Tongue (tissue), 1 donor: ENCODE measurements at regions not wholly inside any gene's neighbourhood (a gene's known extent, or its start where the extent isn't known, plus 50 kb on each side); places are given as distances from the start of the nearest gene placed in this dataset.
"Not testable (repeated sequence)": the region's sequence is repeated elsewhere in the genome, so short reads cannot be mapped to it uniquely, and the experiment has no call there.

Experiments used
- DNase-seq: peaks from one replicate; pipeline ENCODE4 v3.0.0-alpha.2; 2015

- DNase-seq = no peak
These were observed 446.2 kb downstream of the PLK2 start for GRCh38 chr5:58013542-58014258.

DNA sequence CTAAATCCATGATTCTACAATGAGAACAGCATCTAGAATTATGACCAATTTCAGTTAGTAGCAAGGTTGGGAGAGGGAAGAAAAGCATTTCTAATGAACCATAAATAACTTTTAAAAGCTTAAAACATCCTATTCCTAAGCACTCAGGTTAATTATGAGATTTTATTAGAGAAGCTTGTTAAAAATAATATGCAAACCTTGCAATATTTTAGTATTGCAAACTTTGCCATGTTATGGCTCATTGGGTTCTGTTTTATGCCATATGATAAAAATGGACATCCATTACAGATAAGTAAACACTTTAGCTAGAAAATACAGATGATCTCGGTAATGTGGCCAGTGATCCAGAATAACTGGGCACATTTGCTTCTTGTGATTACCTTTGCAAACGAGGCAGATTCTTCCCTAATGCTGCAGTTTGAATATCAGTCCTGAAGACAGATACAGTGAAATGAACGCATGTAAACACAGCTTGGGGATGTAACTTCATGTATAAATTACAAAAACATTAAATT, 447.0 kb downstream of the PLK2 start:
- no peak for DNase-seq

DNA sequence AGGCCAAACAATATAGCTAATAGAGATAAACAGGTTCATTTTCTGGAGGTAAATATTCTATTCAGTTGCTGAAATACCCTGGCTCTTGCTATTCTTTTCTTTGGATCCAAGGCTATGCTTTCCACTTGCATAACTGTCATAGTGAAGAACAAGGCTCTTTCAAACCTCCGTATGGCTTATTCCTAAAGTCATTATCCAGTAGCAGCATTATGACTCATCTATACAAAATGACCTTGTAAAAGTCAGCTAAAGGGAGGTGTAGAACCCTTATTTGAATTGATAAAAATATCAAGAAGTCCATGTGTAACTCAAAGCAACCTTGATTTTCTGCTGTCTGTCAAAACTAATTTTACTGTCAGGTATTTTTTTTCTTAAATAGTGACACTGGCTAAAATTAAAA, 447.8 kb downstream of the PLK2 start:
- DNase-seq = no peak

- no peak for DNase-seq
These were observed 448.6 kb downstream of the PLK2 start for GRCh38 chr5:58011301-58011700.

- no peak for DNase-seq
These were observed 450.1 kb downstream of the PLK2 start for GRCh38 chr5:58009754-58010153.

GRCh38 chr5:58002323-58002722, 457.6 kb downstream of the PLK2 start:
- no peak for DNase-seq

- DNase-seq = no peak
These were observed 466.0 kb downstream of the PLK2 start for GRCh38 chr5:57993866-57994265.

DNA sequence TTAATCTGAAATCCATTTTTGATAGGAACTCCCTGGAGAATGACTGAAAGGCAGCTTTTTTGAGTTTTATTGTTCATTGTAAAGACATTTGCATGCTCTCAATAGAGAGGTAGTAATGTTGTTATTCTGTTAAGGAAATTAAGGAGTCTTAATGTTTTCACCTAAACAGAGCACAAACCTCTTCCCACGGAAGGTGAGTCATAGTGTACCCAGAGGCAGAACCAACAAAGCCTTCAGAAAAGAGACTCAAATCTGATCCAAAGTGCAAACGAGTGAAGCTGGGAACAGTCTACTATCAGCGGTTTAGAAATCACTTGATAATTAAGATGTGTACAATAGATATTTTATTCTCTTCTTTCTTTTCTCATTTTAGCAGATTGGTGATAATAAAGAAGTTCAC, 470.5 kb downstream of the PLK2 start:
- DNase-seq = no peak

GRCh38 chr5:57988813-57989212, 471.1 kb downstream of the PLK2 start:
- DNase-seq = no peak

GRCh38 chr5:57987552-57987951, 472.3 kb downstream of the PLK2 start:
- DNase-seq = no peak

DNA sequence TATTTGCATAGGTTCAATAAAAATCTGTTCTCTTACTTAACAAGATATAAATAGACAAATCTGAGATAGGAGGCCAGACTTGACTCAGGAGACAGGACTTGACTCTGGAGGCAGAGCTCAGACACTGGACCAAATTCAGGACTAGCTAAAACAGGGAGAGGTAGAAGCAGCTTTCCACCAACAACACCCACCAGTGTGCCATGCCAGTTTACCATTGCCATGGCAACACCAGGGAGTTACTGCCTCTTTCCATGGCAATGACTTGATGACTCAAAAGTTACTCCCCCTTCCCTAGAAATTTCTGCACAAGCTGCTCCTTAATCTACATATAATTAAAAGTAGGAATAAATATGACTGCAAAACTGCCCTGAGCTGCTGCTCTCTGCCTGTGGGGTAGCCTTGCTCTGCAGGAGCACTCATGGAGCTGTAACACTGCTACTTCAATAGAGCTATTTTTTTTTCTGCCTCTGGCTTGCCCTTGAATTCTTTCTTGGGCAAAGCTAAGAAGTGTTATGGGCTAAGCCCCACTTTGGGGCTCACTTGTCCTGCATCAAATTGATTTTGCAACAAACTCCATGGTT, 473.0 kb downstream of the PLK2 start:
- peak; percentile 13 for DNase-seq

DNA sequence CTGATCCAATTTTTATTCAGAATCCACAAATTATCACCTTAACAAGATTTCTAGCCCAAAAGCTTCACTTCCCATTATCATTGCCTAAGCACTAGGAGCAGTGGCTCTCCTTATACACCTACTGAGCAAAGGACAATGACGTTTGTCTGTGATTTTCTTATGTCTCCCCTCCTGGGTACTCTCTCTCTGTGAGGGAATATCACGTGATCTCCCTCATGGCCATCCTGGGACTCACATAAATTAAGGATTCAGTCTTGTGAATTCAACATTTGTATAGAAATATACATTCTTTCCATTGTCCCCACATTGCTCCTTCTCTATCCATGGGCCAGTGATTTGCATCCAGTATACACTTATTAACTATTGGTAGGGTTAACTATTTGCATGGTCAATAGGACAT, 476.5 kb downstream of the PLK2 start:
- DNase-seq = no peak

DNA sequence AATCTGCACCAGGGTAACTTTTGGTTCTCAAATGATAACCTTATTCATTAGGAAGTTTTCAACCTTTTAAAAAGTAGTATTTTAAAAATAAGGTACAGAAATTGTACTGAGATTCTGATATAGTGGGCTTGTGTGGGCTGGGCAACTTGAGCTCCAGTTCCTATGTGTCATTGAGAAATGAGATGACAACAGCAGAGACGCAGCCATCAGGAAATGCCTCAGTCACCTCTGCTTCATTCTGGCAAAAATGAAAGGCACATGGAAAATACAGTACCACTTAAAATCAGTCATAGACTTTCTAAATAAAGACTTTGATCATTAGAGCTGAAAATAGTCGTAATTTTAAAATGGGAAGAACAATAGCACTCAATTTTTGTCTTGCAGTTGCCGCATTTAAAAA, 480.2 kb downstream of the PLK2 start:
- DNase-seq = no peak

- no peak for DNase-seq
These were observed 483.4 kb downstream of the PLK2 start for GRCh38 chr5:57976506-57976905.

GRCh38 chr5:57972099-57972498, 487.8 kb downstream of the PLK2 start:
- DNase-seq = not testable (repeated sequence)

DNA sequence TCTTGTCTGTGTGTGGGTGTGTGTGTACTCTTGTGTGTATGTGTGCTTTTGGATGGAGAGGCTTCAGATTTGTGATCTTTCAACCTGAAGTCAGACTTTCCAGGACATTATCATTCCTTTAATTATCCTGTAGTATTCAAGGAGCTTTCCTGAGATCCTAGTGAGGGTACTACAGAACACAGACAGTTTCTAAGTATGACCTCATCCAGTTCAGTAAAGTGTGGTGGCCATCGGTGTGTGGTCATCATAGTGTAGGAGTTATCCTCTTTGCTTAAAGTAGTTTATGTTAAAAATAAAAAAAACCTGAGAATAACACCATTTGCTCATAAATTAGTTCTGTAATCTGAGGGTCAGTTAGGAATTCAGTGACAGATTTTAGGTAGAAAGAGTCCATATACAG, 478.0 kb upstream of the ACTBL2 start:
- DNase-seq = no peak

DNA sequence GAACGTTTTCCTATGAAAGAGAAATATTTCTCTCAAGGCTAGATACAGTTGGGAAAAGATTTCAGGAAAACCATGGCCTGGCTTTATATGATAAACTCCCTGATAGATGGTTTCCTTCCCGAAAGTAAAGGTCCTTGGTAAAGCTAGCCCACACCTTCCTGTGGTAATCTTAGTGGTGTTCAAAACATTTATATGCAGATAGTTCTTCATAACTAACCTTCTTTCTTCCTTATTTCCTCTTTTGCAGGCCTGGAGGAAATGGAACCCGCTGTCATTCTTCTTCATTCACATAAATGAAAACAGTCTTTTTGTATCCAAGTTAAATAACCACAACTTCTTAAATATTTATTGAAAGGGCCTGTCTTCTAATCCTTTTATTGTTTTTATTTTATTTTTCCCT, 474.0 kb upstream of the ACTBL2 start:
- no peak for DNase-seq

DNA sequence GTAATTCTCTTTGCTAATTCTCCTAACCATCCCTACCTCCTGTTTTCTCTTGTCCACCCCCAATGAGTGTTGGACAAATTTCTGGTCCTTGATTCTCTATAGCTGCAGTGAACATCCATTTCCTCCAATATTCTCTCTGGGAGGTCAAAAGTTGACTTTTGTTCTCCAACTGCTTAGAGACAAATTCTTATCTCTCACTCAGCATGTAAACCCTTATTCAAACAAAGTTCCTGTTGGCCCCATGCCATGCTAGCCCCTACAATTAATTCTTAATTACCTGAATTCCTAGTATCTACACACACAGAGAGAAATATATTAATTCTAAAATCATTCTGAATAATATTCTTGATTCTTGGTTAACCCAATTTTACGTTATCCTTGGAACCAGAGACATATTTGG, 472.9 kb upstream of the ACTBL2 start:
- no peak for DNase-seq

DNA sequence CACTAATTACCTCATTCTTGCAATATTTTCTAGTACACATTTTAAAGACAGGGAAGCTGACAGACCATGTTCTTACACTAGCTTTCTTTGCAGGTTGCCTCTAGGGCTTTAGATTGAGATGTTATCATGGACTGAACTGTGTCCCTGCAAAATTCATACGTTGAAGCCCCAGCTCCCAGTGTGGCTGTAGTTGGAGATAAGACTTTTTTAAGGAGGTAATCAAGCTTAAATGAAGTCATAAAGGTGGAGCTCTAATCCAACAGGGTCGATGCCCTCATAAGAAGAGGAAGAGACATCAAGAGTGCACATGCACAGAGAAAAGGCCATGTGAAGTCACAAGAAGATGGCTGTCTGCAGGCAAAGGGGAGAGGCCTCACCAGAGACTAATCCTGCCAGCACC, 471.2 kb upstream of the ACTBL2 start:
- DNase-seq = no peak

DNA sequence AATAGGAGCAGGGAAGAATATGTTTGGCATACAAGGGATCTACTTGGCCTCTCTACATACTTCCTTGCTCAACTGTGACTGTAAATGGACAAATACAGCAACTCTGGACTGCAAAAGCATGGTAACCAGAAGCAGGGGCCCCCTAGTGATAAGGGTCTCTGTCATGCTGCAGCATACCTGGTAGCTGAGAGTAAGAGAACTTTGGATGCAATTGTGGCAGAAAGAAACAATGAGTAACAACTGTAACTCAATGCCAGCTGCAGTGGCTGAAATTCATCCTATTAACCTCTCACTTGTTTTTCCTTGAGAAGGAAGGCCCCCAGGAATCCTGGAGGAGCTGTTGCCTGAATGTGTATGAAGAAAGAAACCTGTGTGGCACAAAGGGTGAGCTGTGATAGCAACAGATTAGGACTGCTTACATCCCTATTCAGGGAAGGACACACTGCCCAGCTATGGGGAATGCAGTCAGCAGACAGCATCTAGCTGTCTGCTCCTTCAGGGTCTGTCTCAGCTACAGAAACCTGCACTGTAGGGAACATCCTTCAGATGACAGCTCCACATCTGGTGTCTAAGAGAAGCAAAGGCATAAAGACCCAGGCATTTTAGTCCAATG, 468.1 kb upstream of the ACTBL2 start:
- DNase-seq = no peak

GRCh38 chr5:57948091-57948490, 465.5 kb upstream of the ACTBL2 start:
- DNase-seq = no peak

- peak; percentile 79 for DNase-seq
These were observed 464.6 kb upstream of the ACTBL2 start for GRCh38 chr5:57947181-57947580.

DNA sequence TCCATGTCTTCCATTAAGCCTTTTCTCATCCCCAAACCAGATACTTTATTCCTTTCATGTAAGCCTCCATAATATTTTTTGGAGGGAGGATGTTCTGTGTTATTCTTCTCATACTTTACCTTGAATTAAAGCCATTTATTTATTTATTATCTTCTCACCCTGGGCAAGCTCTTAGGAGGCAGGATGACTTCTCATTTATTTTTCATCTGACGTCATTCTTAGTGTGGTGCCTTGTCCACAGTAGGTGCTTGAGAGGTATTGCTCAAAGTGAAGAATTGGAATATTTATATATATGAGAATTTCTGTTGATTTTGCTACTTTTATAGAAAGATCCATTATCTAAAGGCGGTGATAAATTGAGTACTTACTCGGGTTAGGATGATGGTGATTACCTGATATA, 458.3 kb upstream of the ACTBL2 start:
- DNase-seq = no peak

GRCh38 chr5:57940236-57940635, 457.6 kb upstream of the ACTBL2 start:
- no peak for DNase-seq
